ENCODE measurements at regions not wholly inside any gene's neighbourhood (a gene's known extent, or its start where the extent isn't known, plus 50 kb on each side); places are given as distances from the start of the nearest gene placed in this dataset.

DNA sequence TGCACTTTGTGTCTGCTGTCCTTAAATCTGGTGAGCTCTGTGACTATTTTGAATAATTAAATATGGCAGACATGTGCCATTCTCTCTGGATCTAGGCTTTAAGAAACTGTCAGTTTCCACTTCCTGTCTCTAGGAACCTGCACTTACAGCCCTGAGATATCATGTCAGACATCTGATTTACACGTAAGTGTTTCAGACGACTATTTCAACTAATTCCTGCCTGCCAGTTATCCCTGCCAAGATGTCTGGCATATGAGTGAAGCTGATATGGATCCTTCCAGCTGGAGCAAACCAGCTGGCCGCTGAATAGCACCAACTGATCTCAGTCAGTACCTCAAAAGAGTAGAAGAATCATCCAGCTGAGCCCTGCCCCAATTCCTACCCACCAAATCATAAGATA, 362.2 kb upstream of the SMIM30 start:
- TF ChIP-seq, protein P1, sequence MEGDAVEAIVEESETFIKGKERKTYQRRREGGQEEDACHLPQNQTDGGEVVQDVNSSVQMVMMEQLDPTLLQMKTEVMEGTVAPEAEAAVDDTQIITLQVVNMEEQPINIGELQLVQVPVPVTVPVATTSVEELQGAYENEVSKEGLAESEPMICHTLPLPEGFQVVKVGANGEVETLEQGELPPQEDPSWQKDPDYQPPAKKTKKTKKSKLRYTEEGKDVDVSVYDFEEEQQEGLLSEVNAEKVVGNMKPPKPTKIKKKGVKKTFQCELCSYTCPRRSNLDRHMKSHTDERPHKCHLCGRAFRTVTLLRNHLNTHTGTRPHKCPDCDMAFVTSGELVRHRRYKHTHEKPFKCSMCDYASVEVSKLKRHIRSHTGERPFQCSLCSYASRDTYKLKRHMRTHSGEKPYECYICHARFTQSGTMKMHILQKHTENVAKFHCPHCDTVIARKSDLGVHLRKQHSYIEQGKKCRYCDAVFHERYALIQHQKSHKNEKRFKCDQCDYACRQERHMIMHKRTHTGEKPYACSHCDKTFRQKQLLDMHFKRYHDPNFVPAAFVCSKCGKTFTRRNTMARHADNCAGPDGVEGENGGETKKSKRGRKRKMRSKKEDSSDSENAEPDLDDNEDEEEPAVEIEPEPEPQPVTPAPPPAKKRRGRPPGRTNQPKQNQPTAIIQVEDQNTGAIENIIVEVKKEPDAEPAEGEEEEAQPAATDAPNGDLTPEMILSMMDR (IDR thresholded peaks at IDR 0.05) = no peak
- TF ChIP-seq POLR2AphosphoS5 (IDR thresholded peaks at IDR 0.05) (no peak), POLR2A (IDR thresholded peaks at IDR 0.05) (no peak)

Measured in breast epithelium (tissue), 3 donors.